ENCODE measurements at regions not wholly inside any gene's neighbourhood (a gene's known extent, or its start where the extent isn't known, plus 50 kb on each side); places are given as distances from the start of the nearest gene placed in this dataset.

GRCh38 chr12:107360482-107360881 is 267.1 kb upstream of the CRY1 start:
- H3K36me3 ChIP-seq = no peaks in the 10 kb centered on the region
- WGBS = 88% methylated on average over 2 of the region's 2 CpGs
- TF ChIP-seq CTCF (IDR thresholded peaks at IDR 0.05) = no peak
- TF ChIP-seq POLR2A (IDR thresholded peaks at IDR 0.05) = no peak
- TF ChIP-seq POLR2AphosphoS5 (IDR thresholded peaks at IDR 0.05) = no peak
- no peaks in the 10 kb centered on the region for H3K27me3 ChIP-seq (replicated peaks; ENCODE audit: insufficient read depth)
- H3K9me3 ChIP-seq = no peaks in the 10 kb centered on the region
- H3K27ac ChIP-seq = no peak overlapping the region
- H3K4me3 ChIP-seq = no peak overlapping the region
- no peaks in the 10 kb centered on the region for H3K4me1 ChIP-seq (replicated peaks)
- intact Hi-C loops (cut with DNase I) = no loop called here
- DNase-seq (ENCODE audit: low spot score) = no peak

- TF ChIP-seq CTCF (IDR thresholded peaks at IDR 0.05) (no peak), POLR2A (IDR thresholded peaks at IDR 0.05) (no peak), POLR2AphosphoS5 (IDR thresholded peaks at IDR 0.05) (no peak)
- H3K27ac ChIP-seq = no peak overlapping the region
Measured at GRCh38 chr12:107361970-107362369, 268.6 kb upstream of the CRY1 start.

GRCh38 chr12:107362960-107363359 is 269.6 kb upstream of the CRY1 start:
- WGBS = 74% methylated on average over 5 of the region's 5 CpGs
- Histone ChIP-seq H3K36me3 (no peaks in the 10 kb centered on the region), H3K27me3 (replicated peaks; ENCODE audit: insufficient read depth) (no peaks in the 10 kb centered on the region), H3K9me3 (no peaks in the 10 kb centered on the region), H3K4me3 (no peak overlapping the region), H3K27ac (no peak overlapping the region), H3K4me1 (replicated peaks) (no peaks in the 10 kb centered on the region)
- no peak for TF ChIP-seq POLR2AphosphoS5 (IDR thresholded peaks at IDR 0.05)
- TF ChIP-seq POLR2A (IDR thresholded peaks at IDR 0.05) = no peak
- no peak for TF ChIP-seq CTCF (IDR thresholded peaks at IDR 0.05)
- intact Hi-C loops (cut with DNase I) = no loop called here
- DNase-seq (ENCODE audit: low spot score) = no peak

More at GRCh38 chr12:107361970-107362369, 268.6 kb upstream of the CRY1 start:
- 93% methylated on average over 2 of the region's 2 CpGs for WGBS
- Histone ChIP-seq H3K27me3 (replicated peaks; ENCODE audit: insufficient read depth) (no peaks in the 10 kb centered on the region), H3K4me1 (replicated peaks) (no peaks in the 10 kb centered on the region), H3K4me3 (no peak overlapping the region), H3K9me3 (no peaks in the 10 kb centered on the region), H3K36me3 (no peaks in the 10 kb centered on the region)
- no peak for DNase-seq (ENCODE audit: low spot score)
- intact Hi-C loops (cut with DNase I) = no loop called here

GRCh38 chr12:107364875-107365518 is 271.6 kb upstream of the CRY1 start:
- no peak overlapping the region for H3K4me3 ChIP-seq
- no peak overlapping the region for H3K27ac ChIP-seq
- no peaks in the 10 kb centered on the region for H3K36me3 ChIP-seq
- 76% methylated on average over 3 of the region's 3 CpGs for WGBS
- TF ChIP-seq CTCF (IDR thresholded peaks at IDR 0.05) (no peak), POLR2AphosphoS5 (IDR thresholded peaks at IDR 0.05) (no peak), POLR2A (IDR thresholded peaks at IDR 0.05) (no peak)
- H3K27me3 ChIP-seq (replicated peaks; ENCODE audit: insufficient read depth) = no peaks in the 10 kb centered on the region
- intact Hi-C loops (cut with DNase I) = no loop called here
- no peaks in the 10 kb centered on the region for H3K4me1 ChIP-seq (replicated peaks)
- no peaks in the 10 kb centered on the region for H3K9me3 ChIP-seq
- no peak for DNase-seq (ENCODE audit: low spot score)

- Histone ChIP-seq H3K36me3 (no peaks in the 10 kb centered on the region), H3K4me3 (no peak overlapping the region), H3K27ac (no peak overlapping the region), H3K27me3 (replicated peaks; ENCODE audit: insufficient read depth) (no peaks in the 10 kb centered on the region), H3K4me1 (replicated peaks) (no peaks in the 10 kb centered on the region), H3K9me3 (no peaks in the 10 kb centered on the region)
- WGBS = 90% methylated on average over 3 of the region's 3 CpGs
- intact Hi-C loops (cut with DNase I) = no loop called here
- no peak for TF ChIP-seq POLR2AphosphoS5 (IDR thresholded peaks at IDR 0.05)
- no peak for DNase-seq (ENCODE audit: low spot score)
Measured at GRCh38 chr12:107365703-107366102, 272.4 kb upstream of the CRY1 start.
